ENCODE measurements at regions not wholly inside any gene's neighbourhood (a gene's known extent, or its start where the extent isn't known, plus 50 kb on each side); places are given as distances from the start of the nearest gene placed in this dataset.
"Not testable (repeated sequence)": the region's sequence is repeated elsewhere in the genome, so short reads cannot be mapped to it uniquely, and the experiment has no call there.

DNA sequence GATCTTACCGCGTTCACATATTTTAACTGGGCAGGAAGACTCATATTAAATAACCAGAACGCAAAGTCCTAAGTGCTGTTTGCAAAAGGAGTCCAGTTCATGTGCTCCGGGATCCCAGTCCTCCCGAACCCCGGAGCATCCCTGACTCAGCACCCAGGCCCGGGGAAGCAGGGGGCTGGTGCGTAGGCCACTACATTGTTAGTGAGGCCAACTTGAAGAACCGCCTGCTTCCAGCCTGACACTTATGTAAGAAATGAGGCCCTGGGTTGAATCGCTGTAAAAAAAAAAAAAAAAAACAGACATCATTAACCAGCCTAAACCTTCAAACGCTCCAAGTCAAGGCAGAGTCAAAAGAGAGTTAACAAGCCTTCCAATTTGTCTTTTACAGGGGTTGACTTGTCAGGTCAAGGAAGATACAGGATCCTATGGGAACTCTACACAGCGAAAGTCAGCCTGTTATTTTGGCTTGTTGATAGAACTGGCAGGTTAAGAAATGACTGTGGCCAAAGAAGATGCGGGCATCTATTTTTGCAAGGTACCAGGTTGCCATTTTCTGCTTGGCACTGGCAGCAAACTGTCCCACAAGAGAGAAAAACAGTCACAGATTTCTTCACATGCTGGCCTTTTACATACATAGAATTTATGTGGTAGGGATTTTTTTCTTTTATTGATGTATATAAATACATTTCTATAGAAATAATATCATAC is 93.3 kb downstream of the ACTL7B start:
- no peak for DNase-seq

DNA sequence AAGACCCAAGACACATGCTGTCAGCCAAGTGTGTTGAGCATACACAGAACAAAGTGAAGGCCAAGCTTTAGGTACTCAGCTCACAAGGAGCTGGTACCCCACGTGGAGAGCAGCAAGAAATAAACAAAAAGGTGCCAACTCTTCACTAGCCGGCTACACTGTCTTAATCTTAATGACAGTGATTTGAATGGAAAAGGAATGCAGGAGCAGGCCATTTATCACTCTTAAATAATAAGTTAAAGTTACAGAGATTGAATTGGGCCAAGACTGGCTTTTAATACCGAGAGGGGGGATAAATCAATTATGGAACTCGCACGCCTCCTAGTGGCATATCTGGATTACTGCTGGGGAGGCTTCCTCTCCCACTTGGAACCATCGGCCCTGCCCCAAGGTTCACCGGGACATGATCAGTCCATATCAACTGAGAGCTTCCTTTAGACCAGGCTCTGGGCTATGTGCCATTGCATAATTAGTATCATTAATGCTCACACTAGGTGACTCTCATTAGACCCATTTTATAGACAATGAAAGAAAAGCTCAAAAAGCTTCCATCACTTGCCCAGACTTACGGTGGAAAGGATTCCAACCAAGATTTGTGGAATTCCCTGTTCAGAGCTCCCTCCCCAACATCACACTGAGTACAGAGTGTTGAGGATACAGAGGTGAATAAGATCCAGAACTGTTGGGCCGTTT is 94.0 kb downstream of the ACTL7B start:
- DNase-seq = peak; percentile 16

DNA sequence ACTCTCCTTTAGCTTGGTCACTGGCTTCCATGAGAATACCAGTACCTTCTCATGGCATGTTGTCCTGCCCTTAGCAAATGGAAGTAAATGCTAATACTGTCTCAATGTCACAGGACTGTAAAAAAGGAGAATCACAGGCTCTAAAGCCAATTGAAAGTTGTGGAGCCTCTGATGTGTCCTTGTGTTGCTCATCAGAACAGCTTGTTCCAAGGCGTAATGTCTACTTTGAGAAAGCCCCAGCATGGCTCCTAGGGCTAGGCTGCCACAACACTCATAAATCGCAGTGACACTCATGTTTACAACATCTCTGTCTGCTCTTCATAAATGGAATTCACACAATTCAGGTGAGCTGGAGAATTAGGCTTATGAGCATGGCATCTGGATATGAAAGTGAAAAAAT is 94.9 kb downstream of the ACTL7B start:
- DNase-seq = no peak

DNA sequence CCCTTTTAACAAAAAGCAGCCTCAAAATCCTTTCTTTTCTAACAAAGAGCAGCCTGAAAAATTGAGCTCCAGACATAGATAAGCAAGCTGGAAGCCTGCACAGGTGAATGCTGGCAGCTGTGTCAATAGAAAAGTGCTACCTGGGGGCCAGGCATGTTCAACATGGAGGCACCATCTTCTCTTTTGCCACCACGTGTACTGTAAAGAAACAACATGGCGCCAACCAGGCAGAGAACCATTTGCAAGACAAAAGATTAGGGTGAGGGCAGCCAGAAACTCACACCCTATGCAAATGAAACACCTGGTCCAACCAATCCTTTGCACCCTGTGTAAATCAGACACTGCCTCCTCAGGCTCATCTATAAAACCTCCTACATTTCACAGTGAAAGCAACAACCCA is 96.0 kb downstream of the ACTL7B start:
- no peak for DNase-seq

DNA sequence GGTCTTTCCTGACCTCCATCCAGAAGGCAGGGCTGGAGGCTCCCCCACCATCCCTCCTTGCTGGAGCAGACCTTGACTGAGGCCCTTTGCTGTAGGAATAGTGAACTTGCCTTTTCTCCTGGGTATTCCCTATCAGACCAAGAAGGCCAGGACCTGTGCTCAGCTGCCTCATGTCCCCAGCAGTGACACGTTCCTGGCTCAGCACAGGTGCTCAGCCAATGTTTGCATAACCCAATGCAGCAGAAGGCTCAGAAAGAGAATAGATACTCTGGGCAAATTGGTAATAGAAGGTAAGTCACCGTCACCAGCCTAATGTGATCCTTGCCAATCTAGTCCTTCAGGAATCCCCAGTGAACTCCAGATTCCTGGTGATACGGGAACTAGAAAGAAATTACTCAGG is 96.4 kb downstream of the ACTL7B start:
- no peak for DNase-seq

DNA sequence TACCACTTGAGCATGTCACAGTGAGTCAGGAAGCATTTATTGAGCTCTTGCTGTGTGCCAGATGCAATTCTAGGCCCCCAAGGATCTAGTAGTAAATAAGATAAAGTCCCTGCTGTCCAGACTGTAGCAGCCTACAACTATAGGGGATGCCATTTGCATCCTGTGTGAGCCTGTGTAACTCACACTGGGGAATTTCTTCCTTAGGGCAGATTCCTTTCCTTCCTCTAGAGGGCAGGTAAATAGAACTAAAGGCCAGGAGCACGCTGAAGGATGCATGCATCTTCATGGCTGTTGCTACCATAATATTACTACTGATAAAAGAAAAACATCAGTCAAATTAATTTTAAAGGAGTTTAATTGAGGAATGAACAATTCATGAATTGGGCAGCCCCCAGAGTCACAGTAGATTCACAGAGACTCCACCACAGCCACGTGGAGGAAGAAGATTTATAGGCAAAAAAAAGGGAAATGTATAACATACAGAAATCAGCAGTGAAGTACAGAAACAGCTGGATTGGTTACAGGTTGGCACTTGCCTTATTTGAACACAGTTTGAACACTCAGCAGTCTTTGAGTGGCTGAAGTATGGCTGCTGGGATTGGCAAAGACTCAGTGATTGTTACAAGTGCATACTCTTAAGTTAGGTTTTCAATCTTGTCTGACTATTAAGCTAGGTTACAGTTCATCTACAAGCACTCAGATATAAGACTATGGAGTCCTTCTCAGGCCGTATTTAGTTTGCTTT is 98.9 kb downstream of the ACTL7B start:
- DNase-seq = no peak

DNA sequence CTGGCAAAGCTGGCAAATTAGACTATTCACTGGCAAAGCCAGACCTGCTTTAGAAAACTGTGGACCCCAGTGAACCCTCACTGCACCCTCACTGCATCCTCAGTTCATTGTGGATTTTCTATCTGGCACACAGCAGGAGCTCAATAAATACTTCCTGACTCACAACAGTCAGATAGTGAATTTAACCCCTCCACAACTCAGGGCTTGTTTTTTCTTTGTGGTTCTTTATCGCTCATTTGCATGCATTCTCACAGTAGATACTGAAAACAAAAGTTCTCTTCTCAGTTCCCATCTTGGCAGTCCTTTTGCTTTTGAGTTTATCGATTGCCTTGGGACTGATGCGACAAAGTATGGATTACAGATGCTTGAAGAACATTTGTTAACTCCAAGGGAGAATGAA is 99.8 kb downstream of the ACTL7B start:
- DNase-seq = no peak

DNA sequence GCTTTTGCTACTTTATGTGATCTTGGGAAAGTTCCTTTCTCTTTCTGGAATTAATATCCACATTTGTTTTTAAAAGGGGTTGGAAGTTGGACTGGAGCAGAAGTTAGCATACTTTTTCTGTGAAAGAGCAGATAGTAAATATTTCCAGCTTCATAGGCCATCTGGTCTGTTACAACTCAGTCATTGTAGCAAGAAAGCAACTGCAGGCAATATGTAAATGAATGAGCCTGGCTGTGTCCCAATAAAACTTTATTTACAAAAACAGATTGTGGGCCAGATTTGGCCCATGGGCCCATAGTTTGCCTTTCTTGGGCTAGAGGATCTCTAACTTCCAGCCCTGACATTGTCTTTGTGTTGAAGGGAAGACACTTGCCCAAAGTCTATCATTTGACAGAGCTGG is 104.4 kb downstream of the ACTL7B start:
- DNase-seq = no peak

DNA sequence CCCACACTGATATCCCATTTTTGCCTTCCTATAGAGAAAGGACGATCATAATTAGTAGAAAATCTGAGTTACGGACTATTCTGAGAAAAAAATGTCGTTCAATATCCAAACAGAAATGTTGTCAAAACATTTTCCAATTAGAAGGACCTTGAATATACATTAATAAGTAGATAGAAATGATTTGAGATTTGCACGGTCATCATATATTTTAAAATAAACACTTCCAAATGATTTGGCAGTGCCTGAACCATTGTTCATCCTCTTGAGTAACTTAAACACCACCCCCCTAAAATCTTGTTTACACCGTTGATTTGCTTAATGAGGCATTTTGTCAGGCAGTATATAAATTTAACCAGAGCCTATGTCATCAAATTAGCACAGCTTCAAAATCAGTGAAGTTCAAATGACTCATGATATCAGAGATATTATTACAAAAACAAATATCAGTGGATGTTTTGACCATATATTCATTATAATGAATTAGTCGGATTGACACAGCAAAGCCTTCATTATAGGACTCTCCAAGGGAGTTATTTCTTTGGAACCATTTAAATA is 105.0 kb downstream of the ACTL7B start:
- DNase-seq = no peak

DNA sequence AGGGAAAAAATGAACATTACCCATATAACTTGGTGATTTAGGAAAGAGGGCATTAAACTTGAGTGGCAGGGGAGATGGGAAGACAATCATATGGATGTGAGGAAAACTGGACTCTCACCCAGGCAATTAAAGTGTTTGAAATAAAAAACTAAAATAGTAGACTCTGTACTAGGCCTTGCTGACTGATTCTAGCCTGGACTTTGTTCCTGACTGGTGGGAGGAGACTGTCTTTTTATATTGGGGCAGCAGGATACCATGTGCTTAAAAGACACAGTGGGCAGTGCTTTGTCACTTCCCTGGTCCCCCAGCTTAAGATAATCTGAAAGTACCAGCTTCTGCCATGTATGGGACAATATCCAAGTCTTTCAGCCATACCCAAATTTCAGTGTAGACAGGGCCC is 107.0 kb downstream of the ACTL7B start:
- no peak for DNase-seq

DNA sequence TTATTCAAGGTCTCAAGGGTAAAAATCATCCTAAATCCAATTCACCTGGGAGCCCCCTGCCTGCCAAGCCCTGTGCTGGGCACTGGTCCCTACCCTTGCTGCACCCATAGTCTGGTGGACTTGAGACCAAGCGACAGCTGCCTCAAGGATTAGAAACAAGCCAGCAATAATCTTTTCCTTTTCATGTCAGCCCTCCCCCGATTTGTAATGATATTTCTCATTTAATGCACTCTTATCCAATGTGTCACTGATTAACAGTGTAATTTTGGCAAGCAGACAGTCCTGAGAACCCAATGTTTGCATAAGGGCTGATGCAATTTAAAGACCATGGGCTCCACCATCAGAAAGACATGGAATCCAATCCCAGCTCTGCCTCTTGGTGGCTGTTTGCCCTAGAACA is 108.9 kb downstream of the ACTL7B start:
- DNase-seq = no peak

DNA sequence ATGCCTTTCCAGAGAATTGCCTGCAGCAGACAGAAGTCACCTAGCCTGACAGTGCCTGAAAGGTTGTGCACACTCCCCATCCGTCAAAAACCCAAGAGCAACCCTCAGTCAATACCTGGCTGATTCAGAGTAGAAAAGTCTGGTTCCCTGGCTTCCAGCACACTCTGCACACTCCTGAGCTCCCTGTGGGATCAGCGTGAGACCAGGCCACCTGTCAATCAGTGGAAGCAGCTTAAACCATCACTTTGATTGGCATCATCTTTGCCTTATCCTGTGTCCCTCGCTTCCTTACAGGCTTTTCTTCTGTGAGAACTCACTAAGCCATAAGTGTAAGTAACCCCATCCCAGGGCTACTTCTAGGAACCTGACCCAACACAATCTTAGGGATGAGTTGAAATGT is 109.8 kb downstream of the ACTL7B start:
- no peak for DNase-seq

DNA sequence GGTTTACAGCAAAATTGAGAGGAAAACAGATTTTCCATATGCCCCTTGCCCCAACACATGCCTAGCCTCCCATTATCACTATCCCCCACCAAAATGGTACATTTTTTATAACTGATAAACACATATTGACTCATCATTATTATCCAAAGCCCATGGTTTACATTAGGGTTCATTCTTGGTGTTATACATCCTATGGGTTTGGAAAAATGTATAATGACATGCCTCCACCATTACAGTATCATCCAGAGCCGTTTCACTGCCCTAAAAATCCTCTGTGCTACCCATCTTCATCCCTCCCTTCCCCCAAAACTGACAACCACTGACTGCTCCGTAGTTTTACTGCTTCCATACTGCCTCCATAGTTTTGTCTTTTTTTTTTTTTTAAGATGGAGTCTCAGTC is 111.1 kb downstream of the ACTL7B start:
- no peak for DNase-seq

DNA sequence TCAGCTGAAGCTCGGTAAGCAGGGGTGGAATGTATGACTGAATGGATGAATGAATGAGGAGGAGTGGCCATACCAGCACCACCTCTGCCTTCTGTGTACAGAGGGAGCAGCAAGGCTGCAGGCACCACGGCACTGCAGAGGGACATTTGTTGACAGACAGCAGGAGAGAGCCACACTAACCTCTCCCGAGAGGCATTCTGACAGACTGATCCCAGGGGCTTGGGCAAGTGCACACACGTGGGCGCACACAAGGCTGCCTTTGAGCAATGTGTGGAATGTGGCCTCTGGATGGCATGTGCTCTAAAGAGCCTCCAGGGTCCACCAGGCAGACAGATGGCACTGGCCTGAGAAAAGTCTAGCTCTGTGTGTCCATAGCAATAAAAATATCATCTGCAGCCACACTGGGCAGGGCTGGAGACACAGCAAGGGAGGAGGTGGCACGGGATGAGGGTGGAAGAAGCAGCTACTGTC is 111.8 kb downstream of the ACTL7B start:
- no peak for DNase-seq

DNA sequence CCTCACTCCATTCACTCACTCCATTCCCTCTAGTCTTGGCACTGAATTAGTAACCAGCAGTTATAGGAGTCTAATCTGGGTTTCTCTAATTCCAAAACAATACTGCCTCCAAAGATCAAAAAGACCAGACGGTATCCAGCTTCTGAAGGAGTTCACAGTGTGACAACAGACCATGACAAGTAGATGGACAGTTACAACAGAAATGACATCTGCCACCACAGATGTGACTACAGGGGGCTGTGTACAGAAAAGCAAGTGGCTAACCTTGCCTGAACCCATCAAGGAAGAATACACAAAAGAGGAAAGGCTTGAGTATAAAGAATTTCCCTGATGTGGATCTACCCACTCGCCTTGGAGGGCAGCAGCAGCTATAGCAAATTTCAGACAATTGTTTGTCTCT is 112.4 kb downstream of the ACTL7B start:
- no peak for DNase-seq

DNA sequence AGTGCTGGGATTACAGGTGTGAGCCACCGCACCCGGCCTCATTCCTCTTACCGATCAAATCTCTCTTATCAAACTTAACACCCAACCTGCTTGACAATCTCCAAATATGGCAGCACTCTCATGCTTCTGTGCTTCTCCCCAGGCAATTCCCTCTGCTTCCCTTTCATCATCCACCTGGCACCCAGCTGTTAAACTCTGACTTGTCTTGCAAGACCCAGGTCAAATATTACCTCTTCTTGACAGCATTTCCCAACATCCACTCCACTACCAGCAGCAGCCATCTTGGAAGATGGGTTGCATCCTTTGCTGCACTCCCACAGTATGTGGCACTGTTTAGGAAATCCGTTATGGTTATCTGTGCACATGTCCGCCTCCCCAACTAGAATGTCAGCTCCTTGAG is 113.6 kb downstream of the ACTL7B start:
- no peak for DNase-seq

DNA sequence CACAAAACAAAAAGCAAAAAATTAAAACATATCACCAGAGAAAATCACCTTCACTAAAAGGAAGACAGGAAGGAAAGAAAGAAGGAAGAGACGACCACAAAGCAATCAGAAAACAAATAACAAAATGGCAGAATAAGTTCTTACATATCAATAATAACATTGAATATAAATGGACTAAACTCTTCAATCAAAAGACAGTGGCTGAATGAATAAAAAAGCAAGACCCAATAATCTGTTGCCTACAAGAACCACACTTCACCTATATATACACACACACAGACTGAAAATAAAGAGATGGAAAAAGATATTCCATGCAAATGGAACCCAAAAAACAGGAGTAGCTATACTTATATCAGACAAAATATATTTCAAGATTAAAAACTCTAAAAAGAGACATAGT is 124.5 kb downstream of the ACTL7B start:
- DNase-seq = not testable (repeated sequence)

DNA sequence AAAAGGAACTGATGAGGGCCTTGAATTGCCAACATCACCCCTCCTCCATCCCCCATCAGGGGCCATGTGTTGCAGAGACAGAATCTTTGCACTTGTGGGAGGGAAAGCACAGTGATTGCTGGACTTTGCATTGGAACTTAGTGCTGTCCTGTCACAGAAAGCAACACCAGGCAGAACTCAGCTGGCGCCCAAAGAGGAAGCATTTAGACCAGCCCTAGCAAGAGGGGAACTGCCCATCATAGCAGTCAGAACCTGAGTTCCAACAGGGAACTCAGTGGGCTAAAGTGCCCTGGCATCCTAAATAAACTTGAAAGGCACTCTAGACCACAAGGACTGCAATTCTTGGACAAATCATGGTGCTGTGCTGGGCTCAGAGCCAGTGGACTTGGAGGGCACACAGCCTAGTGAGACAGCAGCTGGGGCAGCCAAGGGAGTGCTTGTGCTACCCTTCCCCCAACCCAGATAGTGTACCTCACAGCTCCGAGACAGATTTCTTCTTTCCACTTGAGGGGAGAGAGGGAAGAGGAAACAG is 128.1 kb downstream of the ACTL7B start:
- peak in 1 of 2 donors; percentile 13 for DNase-seq

DNA sequence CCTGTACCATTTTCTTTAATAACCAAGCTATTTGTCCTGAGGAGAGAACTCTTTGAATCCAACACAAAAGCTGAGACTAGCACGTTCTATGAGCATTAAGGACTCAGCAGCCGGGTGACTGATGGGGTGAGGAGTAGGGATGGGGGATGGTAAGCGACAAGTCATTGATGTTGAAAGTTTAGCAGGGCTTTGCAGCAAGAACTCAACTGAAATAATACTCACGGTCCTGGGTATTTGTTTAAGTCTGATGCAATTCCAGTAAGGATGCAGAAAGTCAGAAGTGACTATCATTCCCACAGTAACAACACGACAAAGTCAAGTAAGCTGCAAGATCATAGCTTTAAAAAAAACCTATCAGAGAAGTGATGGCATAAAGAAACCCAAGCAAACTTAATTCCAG is 131.1 kb downstream of the ACTL7B start:
- DNase-seq = no peak

DNA sequence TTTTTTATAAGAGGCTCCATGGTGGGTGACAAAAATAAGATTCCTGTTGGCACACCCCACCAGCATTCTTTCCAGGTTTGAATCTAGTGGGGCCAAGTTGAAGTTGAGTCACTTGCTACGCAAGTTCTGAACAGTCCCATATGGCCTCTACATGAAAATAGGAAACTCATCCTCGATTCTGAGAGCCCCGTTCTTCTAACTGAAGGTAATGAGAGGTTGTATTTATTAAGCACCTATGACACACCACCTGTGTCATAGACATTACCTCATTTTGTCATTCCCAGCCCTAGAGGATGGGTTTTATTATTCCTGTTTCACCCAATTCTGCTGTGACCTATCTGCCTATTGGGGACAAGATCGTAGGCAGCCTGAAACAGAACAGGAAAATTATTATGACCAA is 131.7 kb downstream of the ACTL7B start:
- DNase-seq = no peak

DNA sequence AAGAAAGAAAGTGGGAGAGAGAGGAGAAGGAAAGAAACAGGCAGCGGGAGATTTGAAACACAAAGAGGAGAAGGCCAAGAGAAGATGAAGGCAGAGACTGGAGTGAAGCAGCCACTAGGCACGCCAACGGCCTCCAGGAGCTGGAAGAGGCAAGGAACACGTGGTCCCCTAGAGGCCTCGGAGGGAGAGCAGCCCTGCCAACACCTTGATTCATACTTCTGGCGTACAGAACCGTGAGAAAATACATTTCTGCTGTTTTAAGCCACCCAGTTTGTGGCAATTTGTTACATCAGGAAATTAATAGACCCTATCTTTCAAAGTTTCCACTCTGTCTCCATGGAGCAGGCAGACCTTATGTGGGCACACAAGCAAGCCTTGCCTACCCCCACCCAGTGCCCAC is 133.4 kb downstream of the ACTL7B start:
- DNase-seq = no peak

DNA sequence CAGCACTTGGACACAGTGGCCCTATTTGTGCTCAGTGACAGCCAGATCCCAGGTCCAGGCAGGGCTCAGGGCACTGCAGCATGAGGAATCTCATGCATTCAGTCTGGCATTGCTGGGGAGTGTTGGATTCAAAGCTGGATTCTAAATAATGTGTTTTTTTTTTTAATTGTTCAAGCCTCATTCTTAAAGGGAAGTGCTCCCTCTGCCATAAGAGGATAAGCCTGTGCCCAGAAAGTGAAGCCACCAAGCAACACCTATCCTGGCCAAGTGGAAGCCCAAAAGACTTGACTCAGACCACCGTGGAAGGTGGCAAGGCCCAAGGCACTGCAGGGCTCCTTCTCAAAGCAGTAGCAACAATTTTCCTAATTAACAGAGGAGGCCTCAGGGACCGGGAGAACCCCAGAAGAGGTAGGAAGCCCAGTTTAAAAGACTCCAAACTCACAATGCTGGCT is 135.6 kb downstream of the ACTL7B start:
- DNase-seq = no peak

DNA sequence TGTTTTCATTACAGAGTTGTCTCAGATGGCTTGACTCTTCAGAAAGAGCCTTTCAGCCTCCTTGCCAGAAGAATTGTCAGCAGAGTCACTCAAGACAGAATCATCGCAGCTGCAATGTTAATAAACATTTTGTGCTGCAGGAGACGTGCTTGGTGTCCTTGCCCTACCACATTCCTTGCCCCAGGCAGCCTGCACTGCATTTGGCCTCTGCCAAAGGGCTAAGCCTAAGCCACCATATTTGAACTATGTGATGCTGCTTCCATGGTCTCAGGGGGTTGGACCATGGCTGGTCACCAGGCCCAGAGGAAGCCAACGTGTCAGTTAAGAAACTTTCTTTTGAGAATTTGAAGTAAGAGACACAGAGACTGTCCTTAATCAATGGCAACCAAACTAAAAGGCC is 145.4 kb downstream of the ACTL7B start:
- no peak for DNase-seq

All from CD4-positive, alpha-beta T cell treated with Interleukin-1 beta for 1 hour (primary cell).